SK-N-SH (cell line): ENCODE measurements at regions not wholly inside any gene's neighbourhood (a gene's known extent, or its start where the extent isn't known, plus 50 kb on each side); places are given as distances from the start of the nearest gene placed in this dataset.

Experiments used
- CTCF ChIP-seq: fragments of 200-600 bp; sonication (generic); IDR thresholded peaks from 2 replicates; pipeline ENCODE4 v1.6.1; 2017; ENCODE audit warnings: antibody characterized with exemption, mild to moderate bottlenecking, moderate library complexity
- EP300 ChIP-seq, 2 experiments: IDR thresholded peaks; 2 replicates each; pipeline versions ENCODE4 v1.4.0 to v1.6.1; 2012; ENCODE audit warnings: borderline replicate concordance in 1 of 2, low read depth in 1 of 2, low read length in 1 of 2
- EZH2phosphoT487 ChIP-seq: fragments of 200-600 bp; sonication (generic); IDR thresholded peaks from 2 replicates; pipeline ENCODE4 v1.6.1; 2017; ENCODE audit warnings: low read depth, mixed run types, mild to moderate bottlenecking, antibody characterized with exemption, moderate library complexity, borderline replicate concordance
- FOSL2 ChIP-seq: IDR thresholded peaks from 2 replicates; pipeline ENCODE4 v1.4.0; 2012; ENCODE audit warnings: low read depth, mild to moderate bottlenecking, moderate library complexity, borderline replicate concordance
- FOXM1 ChIP-seq: IDR thresholded peaks from 2 replicates; pipeline ENCODE4 v1.4.0; 2012; ENCODE audit warnings: low read depth, mild to moderate bottlenecking
- MXI1 ChIP-seq: IDR thresholded peaks from 2 replicates; pipeline ENCODE4 v1.6.1; 2012; ENCODE audit warnings: mild to moderate bottlenecking, low read depth, low read length, improper control_type of control experiment
- NFIC ChIP-seq: IDR thresholded peaks from 2 replicates; pipeline ENCODE4 v1.4.0; 2012; ENCODE audit warnings: borderline replicate concordance
- REST ChIP-seq: IDR thresholded peaks from 2 replicates; pipeline ENCODE4 v1.6.1; 2012; ENCODE audit warnings: mild to moderate bottlenecking, low read depth, low read length, moderate library complexity
- SIN3A ChIP-seq: IDR thresholded peaks from 2 replicates; pipeline ENCODE4 v1.6.1; 2012; ENCODE audit warnings: low read depth, mild to moderate bottlenecking, low read length, moderate library complexity, borderline replicate concordance
- SMC3 ChIP-seq: IDR thresholded peaks from 2 replicates; pipeline ENCODE4 v1.6.1; 2012; ENCODE audit warnings: low read depth, low read length, improper control_type of control experiment
- USF2 ChIP-seq: fragments of 150-350 bp; IDR thresholded peaks from 2 replicates; pipeline ENCODE4 v1.6.1; 2017; ENCODE audit warnings: antibody characterized with exemption, low read length, low read depth, borderline replicate concordance

GRCh38 chr5:155594270-155594669 lies 580.7 kb downstream of the KIF4B start:
- TF ChIP-seq MXI1, result no peak
- no peak for TF ChIP-seq CTCF
- TF ChIP-seq SIN3A, result no peak
- TF ChIP-seq EZH2phosphoT487, result no peak
- TF ChIP-seq NFIC, result no peak
- TF ChIP-seq FOSL2, result no peak
- no peak for TF ChIP-seq EP300 (IDR thresholded peaks at IDR 0.05; ENCODE audit: borderline replicate concordance in 1 of 2, low read depth in 1 of 2, low read length in 1 of 2)
- no peak for TF ChIP-seq USF2
- TF ChIP-seq SMC3, result no peak
- no peak for TF ChIP-seq REST
- TF ChIP-seq FOXM1, result no peak
